ENCODE measurements at regions not wholly inside any gene's neighbourhood (a gene's known extent, or its start where the extent isn't known, plus 50 kb on each side); places are given as distances from the start of the nearest gene placed in this dataset.
A peak's percentile ranks its signal among the peaks of the same experiment; 100 is the strongest.

DNA sequence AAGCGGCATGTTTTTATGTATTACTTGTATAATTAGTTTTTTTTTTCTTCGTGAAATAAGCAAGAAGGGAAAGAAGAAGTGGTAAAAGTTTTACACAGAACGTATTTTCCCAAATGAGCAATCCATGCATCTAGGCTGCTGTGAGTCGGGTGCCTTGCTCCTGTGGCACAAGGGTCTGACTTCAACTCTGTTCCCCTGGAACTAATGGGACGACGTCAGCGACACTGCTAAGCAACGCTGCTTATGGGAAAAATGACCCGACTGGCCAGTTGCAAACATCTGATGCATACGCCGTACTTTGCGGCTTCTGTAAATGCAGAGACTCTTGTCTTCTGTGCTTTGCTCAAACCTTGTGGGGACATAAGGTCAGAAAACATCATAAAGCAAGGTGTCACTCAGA is 66.3 kb downstream of the MPP7 start:
- no peak overlapping the region for H3K9ac ChIP-seq (ENCODE audit: insufficient read depth in 1 of 2, low read depth in 2 of 2, low read length in 2 of 2)
- no peaks in the 10 kb centered on the region for H4K20me1 ChIP-seq (replicated peaks; ENCODE audit: control insufficient read depth, insufficient read depth, low read length)
- no peaks in the 10 kb centered on the region for H3K79me2 ChIP-seq (ENCODE audit: control insufficient read depth, insufficient read depth, low read length)
- H3K9me1 ChIP-seq (ENCODE audit: control insufficient read depth, insufficient read depth, low read length) = no peaks in the 10 kb centered on the region
- ATAC-seq (no peak), FAIRE-seq (peak; percentile 51), DNase-seq (ENCODE audit: extremely low read depth in 1 of 4, low spot score in 3 of 4) (peak in 1 of 4 experiments; percentile 4)
- H3K27ac ChIP-seq (ENCODE audit: extremely low read depth, low read depth, low read length) = no peak overlapping the region
- peaks cover 8 to 9% of the 10 kb centered on the region in 2 experiments; a peak in 4 of 5 replicates for H3K27me3 ChIP-seq (ENCODE audit: control insufficient read depth in 2 of 2, insufficient read depth in 2 of 2, low read length in 2 of 2)
- no peaks in the 10 kb centered on the region for H3K9me3 ChIP-seq (replicated peaks; ENCODE audit: control insufficient read depth, insufficient read depth, low read depth, low read length)
- no peaks in the 10 kb centered on the region for H3K36me3 ChIP-seq (ENCODE audit: control insufficient read depth, insufficient read depth, low read length)
- CTCF ChIA-PET (ENCODE audit: low intra/inter-chr PET ratio) = no interaction called here
- H3K4me2 ChIP-seq (ENCODE audit: insufficient read depth, low read length) = no peak overlapping the region
- intact Hi-C loops (cut with micrococcal nuclease) (no loop called here), in situ Hi-C loops (cut with MboI) (loop anchor here (10.0 kb wide), 1 partner anchor 792 kb away; no protein-coding TSS in a partner anchor)
- no peak overlapping the region for H3K4me3 ChIP-seq
- no peak overlapping the region for H2AFZ ChIP-seq (ENCODE audit: low read depth, low read length)
- WGBS (ENCODE audit: insufficient coverage, low coverage, missing lambda C conversion rate) = 0% methylated on average over 12 of the region's 12 CpGs
- BruUV-seq (replicated peaks) = no TSS peak
- no peaks in the 10 kb centered on the region for H3K4me1 ChIP-seq (replicated peaks in 1 of 2; ENCODE audit: control insufficient read depth in 2 of 2, insufficient read depth in 2 of 2, low read length in 2 of 2)
- POLR2A ChIA-PET = no interaction called here
- TF ChIP-seq, protein P1, sequence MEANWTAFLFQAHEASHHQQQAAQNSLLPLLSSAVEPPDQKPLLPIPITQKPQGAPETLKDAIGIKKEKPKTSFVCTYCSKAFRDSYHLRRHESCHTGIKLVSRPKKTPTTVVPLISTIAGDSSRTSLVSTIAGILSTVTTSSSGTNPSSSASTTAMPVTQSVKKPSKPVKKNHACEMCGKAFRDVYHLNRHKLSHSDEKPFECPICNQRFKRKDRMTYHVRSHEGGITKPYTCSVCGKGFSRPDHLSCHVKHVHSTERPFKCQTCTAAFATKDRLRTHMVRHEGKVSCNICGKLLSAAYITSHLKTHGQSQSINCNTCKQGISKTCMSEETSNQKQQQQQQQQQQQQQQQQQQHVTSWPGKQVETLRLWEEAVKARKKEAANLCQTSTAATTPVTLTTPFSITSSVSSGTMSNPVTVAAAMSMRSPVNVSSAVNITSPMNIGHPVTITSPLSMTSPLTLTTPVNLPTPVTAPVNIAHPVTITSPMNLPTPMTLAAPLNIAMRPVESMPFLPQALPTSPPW (CRISPR knock-in tag; IDR thresholded peaks at IDR 0.05) = no peak
- TF ChIP-seq MTA2 (IDR thresholded peaks at IDR 0.05; ENCODE audit: low read depth) (no peak), KDM2B (CRISPR knock-in tag; IDR thresholded peaks at IDR 0.05) (no peak)

DNA sequence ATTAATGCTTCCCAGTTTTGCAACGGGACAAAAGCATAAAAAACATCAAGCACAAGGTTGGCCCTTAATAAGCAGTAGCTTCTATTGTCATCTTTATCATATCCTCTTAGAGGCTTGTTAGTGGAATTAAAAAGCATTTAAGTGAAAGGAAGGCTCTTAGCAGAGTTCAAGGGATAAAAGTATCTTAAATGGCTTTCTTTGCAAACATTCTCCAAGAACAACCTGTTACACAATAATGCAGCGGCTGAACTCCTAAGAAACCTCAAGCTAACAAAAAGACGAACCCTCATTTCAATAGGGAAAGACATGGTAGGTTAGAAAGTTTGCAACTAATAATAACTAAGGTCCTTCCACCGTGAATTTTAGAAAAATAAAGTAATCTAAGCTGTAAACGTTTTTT is 82.1 kb downstream of the MPP7 start:
- no TSS peak for BruUV-seq (replicated peaks)
- H3K4me1 ChIP-seq (replicated peaks in 1 of 2; ENCODE audit: control insufficient read depth in 2 of 2, insufficient read depth in 2 of 2, low read length in 2 of 2) = no peaks in the 10 kb centered on the region
- in situ Hi-C loops (cut with MboI) = no loop called here
- H3K4me2 ChIP-seq (ENCODE audit: insufficient read depth, low read length) = no peak overlapping the region
- TF ChIP-seq PYGO2 (tag; IDR thresholded peaks at IDR 0.05) (no peak), RBM22 (IDR thresholded peaks at IDR 0.05; ENCODE audit: low read depth, low read length, poor library complexity, severe bottlenecking) (no peak)
- FAIRE-seq (no peak), DNase-seq (ENCODE audit: extremely low read depth in 1 of 4, low spot score in 3 of 4) (no peak), ATAC-seq (no peak)
- no peaks in the 10 kb centered on the region for H3K9me1 ChIP-seq (ENCODE audit: control insufficient read depth, insufficient read depth, low read length)
- H3K9ac ChIP-seq (ENCODE audit: insufficient read depth in 1 of 2, low read depth in 2 of 2, low read length in 2 of 2) = no peak overlapping the region
- no peak overlapping the region for H3K4me3 ChIP-seq
- no peaks in the 10 kb centered on the region for H4K20me1 ChIP-seq (replicated peaks; ENCODE audit: control insufficient read depth, insufficient read depth, low read length)
- 0% methylated on average over 5 of the region's 5 CpGs for WGBS (ENCODE audit: insufficient coverage, low coverage, missing lambda C conversion rate)
- H3K9me3 ChIP-seq (replicated peaks; ENCODE audit: control insufficient read depth, insufficient read depth, low read depth, low read length) = no peaks in the 10 kb centered on the region
- intact Hi-C loops (cut with micrococcal nuclease) = no loop called here
- CTCF ChIA-PET (ENCODE audit: low intra/inter-chr PET ratio) = no interaction called here
- H3K27ac ChIP-seq (ENCODE audit: extremely low read depth, low read depth, low read length) = no peak overlapping the region
- POLR2A ChIA-PET = no interaction called here
- no peak overlapping the region for H2AFZ ChIP-seq (ENCODE audit: low read depth, low read length)
- H3K27me3 ChIP-seq (ENCODE audit: control insufficient read depth in 2 of 2, insufficient read depth in 2 of 2, low read length in 2 of 2) = no peaks in the 10 kb centered on the region; a peak in 3 of 5 replicates
- H3K79me2 ChIP-seq (ENCODE audit: control insufficient read depth, insufficient read depth, low read length) = no peaks in the 10 kb centered on the region
- no peaks in the 10 kb centered on the region for H3K36me3 ChIP-seq (ENCODE audit: control insufficient read depth, insufficient read depth, low read length)
